HEK293 (cell line): ENCODE measurements at regions not wholly inside any gene's neighbourhood (a gene's known extent, or its start where the extent isn't known, plus 50 kb on each side); places are given as distances from the start of the nearest gene placed in this dataset.

Experiments
- CTCF ChIA-PET: fragments of 350-600 bp; formaldehyde crosslinking; extraction: SDS; loops from one replicate; lab custom pipeline; 2021; ENCODE audit warnings: antibody characterized with exemption; lab: Yijun Ruan, JAX
- POLR2A ChIA-PET: fragments of 300-600 bp; formaldehyde crosslinking; extraction: SDS; loops from one replicate; lab custom pipeline; 2020; ENCODE audit warnings: antibody characterized with exemption, inconsistent platforms; lab: Yijun Ruan, JAX
- H3K27ac ChIP-seq: fragments of 200-500 bp; sonication (Bioruptor generic); 2 replicates; pipeline ENCODE4 v1.5.1; 2014; ENCODE audit warnings: low read depth, low read length, control low read depth, inconsistent platforms; ENCODE audit errors: extremely low read depth
- H3K36me3 ChIP-seq, 2 experiments: fragments of 200-500 bp in 1 of 2; sonication (Bioruptor generic) in 1 of 2; 1 replicate in 1 of 2; 2 replicates in 1 of 2; pipeline ENCODE4 v1.5.1; 2014 to 2017; ENCODE audit warnings: inconsistent platforms in 2 of 2, low read length in 2 of 2; ENCODE audit not compliant: control insufficient read depth in 2 of 2, insufficient read depth in 1 of 2
- H3K4me1 ChIP-seq: fragments of 200-500 bp; sonication (Bioruptor generic); 2 replicates; pipeline ENCODE4 v1.5.1; 2014; ENCODE audit warnings: mild to moderate bottlenecking, low read length, inconsistent platforms; ENCODE audit not compliant: control insufficient read depth, insufficient read depth
- H3K4me3 ChIP-seq: 2 replicates; pipeline ENCODE4 v1.5.1; 2011; ENCODE audit warnings: low read depth, mild to moderate bottlenecking, control low read depth, low read length, moderate library complexity
- H3K9me3 ChIP-seq: fragments of 200-500 bp; sonication (Bioruptor generic); 2 replicates; pipeline ENCODE4 v1.5.1; 2014; ENCODE audit warnings: low read depth, low read length, inconsistent platforms; ENCODE audit not compliant: control insufficient read depth, insufficient read depth
- AEBP2 ChIP-seq: fragments of 450-650 bp; formaldehyde crosslinking; IDR thresholded peaks from 2 replicates; pipeline ENCODE4 v1.5.1; 2016; ENCODE audit warnings: missing biosample characterization, missing genetic modification characterization, borderline replicate concordance
- BCL11B ChIP-seq: fragments of 450-650 bp; formaldehyde crosslinking; IDR thresholded peaks from 2 replicates; pipeline ENCODE4 v1.5.1; 2016; ENCODE audit warnings: low read depth, missing biosample characterization, missing genetic modification characterization
- GLI4 ChIP-seq: fragments of 450-650 bp; formaldehyde crosslinking; IDR thresholded peaks from 2 replicates; pipeline ENCODE4 v1.5.1; 2016; ENCODE audit warnings: missing biosample characterization, missing genetic modification characterization
- GLIS1 ChIP-seq: fragments of 450-650 bp; formaldehyde crosslinking; IDR thresholded peaks from 2 replicates; pipeline ENCODE4 v1.5.1; 2016; ENCODE audit warnings: missing biosample characterization, missing genetic modification characterization
- OSR2 ChIP-seq: fragments of 450-650 bp; formaldehyde crosslinking; IDR thresholded peaks from 2 replicates; pipeline ENCODE4 v1.5.1; 2016; ENCODE audit warnings: missing biosample characterization, missing genetic modification characterization
- PATZ1 ChIP-seq: fragments of 450-650 bp; formaldehyde crosslinking; IDR thresholded peaks from 2 replicates; pipeline ENCODE4 v1.5.1; 2016; ENCODE audit warnings: missing biosample characterization, missing genetic modification characterization
- REPIN1 ChIP-seq: fragments of 450-650 bp; formaldehyde crosslinking; IDR thresholded peaks from 2 replicates; pipeline ENCODE4 v1.5.1; 2017; ENCODE audit warnings: missing biosample characterization, missing genetic modification characterization, low read depth
- REST ChIP-seq: fragments of 450-650 bp; formaldehyde crosslinking; IDR thresholded peaks from 2 replicates; pipeline ENCODE4 v1.5.1; 2016; ENCODE audit warnings: missing biosample characterization, missing genetic modification characterization
- SP3 ChIP-seq: fragments of 450-650 bp; formaldehyde crosslinking; IDR thresholded peaks from 2 replicates; pipeline ENCODE4 v1.5.1; 2016; ENCODE audit warnings: missing biosample characterization, missing genetic modification characterization
- TSHZ1 ChIP-seq: fragments of 450-650 bp; formaldehyde crosslinking; IDR thresholded peaks from 2 replicates; pipeline ENCODE4 v1.5.1; 2016; ENCODE audit warnings: missing biosample characterization, missing genetic modification characterization, borderline replicate concordance
- ZBTB44 ChIP-seq: fragments of 450-650 bp; IDR thresholded peaks from 2 replicates; pipeline ENCODE4 v1.5.1; 2018; ENCODE audit warnings: missing biosample characterization, mild to moderate bottlenecking, missing genetic modification characterization
- ZIC2 ChIP-seq: fragments of 450-650 bp; formaldehyde crosslinking; IDR thresholded peaks from 2 replicates; pipeline ENCODE4 v1.5.1; 2016; ENCODE audit warnings: missing biosample characterization, missing genetic modification characterization
- ZNF132 ChIP-seq: fragments of 450-650 bp; formaldehyde crosslinking; IDR thresholded peaks from 2 replicates; pipeline ENCODE4 v1.5.1; 2017; ENCODE audit warnings: missing biosample characterization, missing genetic modification characterization, borderline replicate concordance
- ZNF174 ChIP-seq: fragments of 450-650 bp; formaldehyde crosslinking; IDR thresholded peaks from 2 replicates; pipeline ENCODE4 v1.5.0; 2017; ENCODE audit warnings: missing biosample characterization, mild to moderate bottlenecking, missing genetic modification characterization
- ZNF175 ChIP-seq: fragments of 450-650 bp; formaldehyde crosslinking; IDR thresholded peaks from 2 replicates; pipeline ENCODE4 v1.5.1; 2016; ENCODE audit warnings: missing biosample characterization, missing genetic modification characterization
- ZNF18 ChIP-seq: fragments of 450-650 bp; formaldehyde crosslinking; IDR thresholded peaks from 2 replicates; pipeline ENCODE4 v1.5.1; 2016; ENCODE audit warnings: missing biosample characterization, missing genetic modification characterization
- ZNF19 ChIP-seq: fragments of 450-650 bp; formaldehyde crosslinking; IDR thresholded peaks from 2 replicates; pipeline ENCODE4; 2016; ENCODE audit warnings: missing biosample characterization, missing genetic modification characterization, low read depth
- ZNF350 ChIP-seq: fragments of 450-650 bp; formaldehyde crosslinking; IDR thresholded peaks from 2 replicates; pipeline ENCODE4 v1.5.0; 2017; ENCODE audit warnings: missing biosample characterization, mild to moderate bottlenecking, missing genetic modification characterization
- ZNF426 ChIP-seq: fragments of 450-650 bp; formaldehyde crosslinking; IDR thresholded peaks from 2 replicates; pipeline ENCODE4 v1.5.1; 2017; ENCODE audit warnings: missing biosample characterization, missing genetic modification characterization, mild to moderate bottlenecking, inconsistent platforms, moderate library complexity
- ZNF555 ChIP-seq: fragments of 450-650 bp; formaldehyde crosslinking; conservative IDR thresholded peaks from 2 replicates; pipeline ENCODE4 v1.5.1; 2017; ENCODE audit warnings: missing biosample characterization, mild to moderate bottlenecking, missing genetic modification characterization, inconsistent platforms
- ZNF571 ChIP-seq: fragments of 450-650 bp; formaldehyde crosslinking; IDR thresholded peaks from 2 replicates; pipeline ENCODE4 v1.5.0; 2017; ENCODE audit warnings: missing biosample characterization, missing genetic modification characterization
- ZNF707 ChIP-seq: fragments of 450-650 bp; formaldehyde crosslinking; IDR thresholded peaks from 2 replicates; pipeline ENCODE4 v1.5.1; 2016; ENCODE audit warnings: missing biosample characterization, missing genetic modification characterization

- H3K4me3 ChIP-seq: no peak overlapping the region
- TF ChIP-seq ZNF132 (tag by site-specific recombination) (no peak), GLIS1 (tag by site-specific recombination) (no peak), REPIN1 (tag by site-specific recombination) (no peak), OSR2 (tag by site-specific recombination) (no peak), ZNF175 (tag by site-specific recombination) (no peak), ZNF19 (tag by site-specific recombination) (no peak), AEBP2 (no peak), PATZ1 (no peak), ZNF18 (tag by site-specific recombination) (no peak), SP3 (no peak), ZIC2 (tag by site-specific recombination) (no peak), ZBTB44 (tag by site-specific recombination) (no peak), ZNF174 (tag by site-specific recombination) (no peak), ZNF555 (no peak)
- ChIA-PET CTCF (no interaction called here), POLR2A (no interaction called here)
- H3K27ac ChIP-seq: no peak overlapping the region
- H3K9me3 ChIP-seq: no peaks in the 10 kb centered on the region
- no peaks in the 10 kb centered on the region for H3K36me3 ChIP-seq
- no peaks in the 10 kb centered on the region for H3K4me1 ChIP-seq
These were observed 232.5 kb upstream of the FOXN3 start for GRCh38 chr14:89649451-89650075.

GRCh38 chr14:89648924-89649323, 231.9 kb upstream of the FOXN3 start:
- ChIA-PET POLR2A (no interaction called here), CTCF (no interaction called here)
- Histone ChIP-seq H3K4me3 (no peak overlapping the region), H3K4me1 (no peaks in the 10 kb centered on the region), H3K36me3 (no peaks in the 10 kb centered on the region), H3K9me3 (no peaks in the 10 kb centered on the region), H3K27ac (no peak overlapping the region)
- TF ChIP-seq ZNF426 (no peak), ZNF571 (no peak), ZNF707 (tag by site-specific recombination) (no peak), ZNF350 (tag by site-specific recombination) (no peak), BCL11B (tag by site-specific recombination) (no peak), GLI4 (tag by site-specific recombination) (no peak), TSHZ1 (tag by site-specific recombination) (no peak), REST (tag by site-specific recombination) (no peak)
